ENCODE measurements at regions not wholly inside any gene's neighbourhood (a gene's known extent, or its start where the extent isn't known, plus 50 kb on each side); places are given as distances from the start of the nearest gene placed in this dataset.

- TF ChIP-seq POLR2AphosphoS5 (IDR thresholded peaks at IDR 0.05; ENCODE audit: low read depth, low read length) (no peak), TAF1 (IDR thresholded peaks at IDR 0.05; ENCODE audit: low read depth, low read length) (no peak), RNF2 (IDR thresholded peaks at IDR 0.05; ENCODE audit: borderline replicate concordance, low read depth, low read length, missing control alignments, poor library complexity, severe bottlenecking) (no peak), POU5F1 (IDR thresholded peaks at IDR 0.05; ENCODE audit: low read depth, low read length) (no peak)
Observed at GRCh38 chr5:1945606-1946005, 62.9 kb upstream of the IRX4 start (continued).

All from H1 (cell line).